ENCODE measurements at regions not wholly inside any gene's neighbourhood (a gene's known extent, or its start where the extent isn't known, plus 50 kb on each side); places are given as distances from the start of the nearest gene placed in this dataset.
"Not testable (repeated sequence)": the region's sequence is repeated elsewhere in the genome, so short reads cannot be mapped to it uniquely, and the experiment has no call there.

- DNase-seq (ENCODE audit: low read depth) = no peak
Measured at GRCh38 chr17:83191388-83192160, 112.2 kb downstream of the METRNL start.

GRCh38 chr17:83192161-83192788 is 112.9 kb downstream of the METRNL start:
- DNase-seq (ENCODE audit: low read depth) = no peak

DNA sequence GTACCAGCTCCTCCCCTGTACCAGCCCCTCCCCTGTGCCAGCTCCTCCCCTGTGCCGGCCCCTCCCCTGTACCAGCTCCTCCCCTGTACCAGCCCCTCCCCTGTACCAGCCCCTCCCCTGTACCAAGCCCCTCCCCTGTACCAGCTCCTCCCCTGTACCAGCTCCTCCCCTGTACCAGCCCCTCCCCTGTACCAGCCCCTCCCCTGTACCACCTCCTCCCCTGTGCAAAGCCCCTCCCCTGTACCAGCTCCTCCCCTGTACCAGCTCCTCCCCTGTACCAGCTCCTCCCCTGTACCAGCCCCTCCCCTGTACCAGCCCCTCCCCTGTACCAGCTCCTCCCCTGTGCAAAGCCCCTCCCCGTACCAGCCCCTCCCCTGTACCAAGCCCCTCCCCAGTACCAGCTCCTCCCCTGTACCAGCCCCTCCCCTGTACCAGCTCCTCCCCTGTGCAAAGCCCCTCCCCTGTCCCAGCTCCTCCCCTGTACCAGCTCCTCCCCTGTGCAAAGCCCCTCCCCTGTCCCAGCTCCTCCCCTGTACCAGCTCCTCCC is 113.5 kb downstream of the METRNL start:
- DNase-seq (ENCODE audit: low read depth) = not testable (repeated sequence)

- DNase-seq (ENCODE audit: low read depth) = peak; percentile 90
Measured at GRCh38 chr17:83193336-83194185, 114.2 kb downstream of the METRNL start.

- DNase-seq (ENCODE audit: low read depth) = no peak
Measured at GRCh38 chr17:83194186-83194561, 114.8 kb downstream of the METRNL start.

- DNase-seq (ENCODE audit: low read depth) = peak; percentile 93
Measured at GRCh38 chr17:83194761-83195329, 115.4 kb downstream of the METRNL start.

GRCh38 chr17:83195330-83196023 is 116.1 kb downstream of the METRNL start:
- peak; percentile 91 for DNase-seq (ENCODE audit: low read depth)

DNA sequence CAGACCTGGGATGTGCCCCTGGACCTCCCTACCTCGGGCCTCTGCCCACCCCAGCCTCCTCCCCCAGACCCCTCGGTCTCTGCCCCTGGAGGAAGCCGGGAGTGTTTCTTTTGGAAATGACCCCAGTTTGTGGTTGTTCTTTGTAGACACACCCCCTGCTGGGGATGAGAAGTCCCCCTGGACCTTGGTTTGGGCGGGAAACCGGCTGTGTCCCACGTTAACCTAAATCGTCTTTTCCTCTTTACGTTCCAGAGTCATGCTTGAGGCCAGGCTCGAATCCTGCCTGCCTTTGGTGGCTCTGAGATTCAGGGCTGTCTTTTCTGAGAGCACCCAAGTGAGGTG is 116.6 kb downstream of the METRNL start:
- peak; percentile 84 for DNase-seq (ENCODE audit: low read depth)

- DNase-seq (ENCODE audit: low read depth) = no peak
Measured at GRCh38 chr17:83196366-83196765, 117.0 kb downstream of the METRNL start.

- peak; percentile 85 for DNase-seq (ENCODE audit: low read depth)
Measured at GRCh38 chr17:83196973-83197880, 117.8 kb downstream of the METRNL start.

DNA sequence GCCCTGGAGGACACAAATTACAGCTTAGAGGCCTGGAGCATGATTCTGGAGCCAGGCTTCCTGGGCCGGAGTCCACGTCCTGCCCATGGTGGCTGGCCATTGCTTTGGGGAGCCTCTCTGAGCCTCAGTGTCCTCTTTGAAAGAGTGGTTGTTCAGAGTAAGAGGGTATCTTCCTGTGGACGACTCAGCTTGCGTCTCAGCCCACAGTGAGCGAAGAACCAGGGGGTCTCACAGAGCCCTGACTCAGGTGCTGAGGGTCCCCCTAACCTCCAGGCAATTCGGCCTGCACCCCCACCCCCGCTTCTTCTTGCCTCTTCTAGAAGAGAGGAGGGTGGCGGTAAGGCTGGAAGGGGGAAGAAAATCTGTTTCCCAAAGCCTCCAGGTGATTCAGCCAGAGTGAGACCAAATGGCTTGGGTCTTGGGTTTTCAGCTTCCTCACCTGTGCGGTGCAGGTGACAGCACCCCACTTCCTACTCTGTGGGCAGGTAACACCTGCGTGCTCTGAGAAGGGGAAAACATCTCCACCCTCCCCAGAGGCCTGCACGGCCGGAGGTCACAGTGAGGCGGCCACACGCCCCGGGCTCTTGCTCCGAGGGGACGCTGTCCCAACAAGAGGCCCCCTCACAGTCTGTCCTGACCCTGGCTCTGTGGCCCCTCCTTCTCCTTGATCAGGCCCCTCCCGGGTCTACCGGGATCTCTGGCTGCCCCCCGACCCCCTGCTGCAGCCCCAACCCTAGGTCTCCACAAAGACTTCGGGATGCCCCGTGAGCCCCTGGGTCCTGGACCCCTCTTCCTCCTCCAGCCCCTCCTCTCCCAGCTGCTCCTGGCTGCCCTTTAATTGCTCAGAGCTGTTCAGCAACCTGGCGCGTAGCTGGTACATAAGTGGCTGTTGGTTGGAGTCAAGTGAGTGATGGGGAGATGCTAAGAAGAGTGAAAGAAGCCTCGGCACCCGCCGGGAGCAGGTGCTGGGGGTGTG is 119.2 kb downstream of the METRNL start:
- DNase-seq (ENCODE audit: low read depth) = no peak

DNA sequence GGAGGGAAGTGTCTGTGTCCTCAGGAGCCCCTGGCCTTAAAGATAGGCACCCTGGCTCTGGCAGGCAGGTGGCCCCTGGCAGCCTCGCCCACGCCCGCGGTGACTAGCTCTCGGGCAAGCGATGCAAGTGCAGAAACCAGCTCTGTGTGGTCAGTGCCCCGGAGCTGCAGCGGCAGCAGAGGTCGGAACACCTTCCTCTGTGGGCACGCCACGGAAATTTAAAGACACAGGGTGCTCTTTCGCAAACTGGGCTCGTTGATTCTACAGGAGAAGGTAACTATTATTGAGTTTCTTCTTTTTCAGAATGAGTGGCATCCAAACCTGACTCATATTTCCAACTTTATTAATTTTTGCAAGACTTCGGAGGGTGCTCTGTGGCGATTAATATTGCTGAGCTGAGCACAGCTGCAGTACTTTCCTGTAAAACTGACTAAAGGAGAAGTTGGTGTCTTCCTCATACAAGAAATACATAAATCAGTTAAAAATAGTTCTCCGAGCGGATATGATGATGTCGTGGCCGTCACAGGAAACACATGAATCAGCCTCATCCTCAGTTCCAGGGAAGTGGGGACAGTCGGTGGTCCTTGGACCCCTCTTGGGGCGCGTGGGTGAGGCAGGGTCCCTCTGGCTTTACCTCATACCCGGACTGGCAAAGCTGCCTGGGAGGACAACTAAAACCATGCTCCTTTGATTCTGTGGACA is 120.2 kb downstream of the METRNL start:
- peak; percentile 73 for DNase-seq (ENCODE audit: low read depth)

DNA sequence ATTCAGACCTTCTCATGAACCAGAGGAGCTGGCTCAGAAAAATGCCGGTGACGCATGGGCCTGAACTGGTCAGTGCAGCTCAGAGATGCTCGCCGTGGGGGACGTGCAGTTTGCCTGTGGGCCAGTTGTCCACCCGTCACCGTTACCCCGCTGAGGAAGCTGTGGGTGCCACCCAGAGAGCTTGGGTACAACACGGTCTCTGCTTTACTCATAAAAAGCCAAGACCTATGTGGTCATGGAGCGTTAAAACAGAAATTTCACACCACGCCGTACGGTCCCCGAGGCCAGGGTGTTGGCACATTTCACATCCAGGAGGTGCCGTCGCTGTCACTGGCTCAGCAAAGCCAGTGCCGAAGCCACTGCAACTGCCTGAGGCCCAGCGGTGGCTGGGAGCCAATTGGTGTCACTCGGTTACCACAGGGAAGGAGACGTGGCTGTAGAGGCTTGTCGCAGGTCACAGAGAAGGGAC is 120.9 kb downstream of the METRNL start:
- DNase-seq (ENCODE audit: low read depth) = peak; percentile 87

DNA sequence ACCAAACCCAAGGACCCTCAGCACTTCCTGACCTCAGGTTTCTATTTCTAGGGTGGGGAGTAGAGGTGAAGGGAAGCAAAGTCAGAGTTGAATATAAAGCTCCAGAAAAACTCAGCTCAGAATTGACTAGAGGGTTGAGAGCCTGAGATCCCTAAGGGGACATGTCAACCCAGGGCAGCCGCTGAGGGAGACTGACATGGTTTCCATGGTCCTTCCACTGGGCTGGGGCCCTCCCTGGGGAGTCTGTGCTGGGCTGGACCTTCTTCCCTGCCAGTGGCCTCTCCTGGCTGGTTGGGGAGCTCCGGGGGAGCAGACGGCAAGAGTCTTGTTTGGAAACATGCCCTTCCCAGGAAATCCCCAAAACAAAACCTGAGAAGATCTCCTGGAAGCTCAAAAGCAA is 121.3 kb downstream of the METRNL start:
- DNase-seq (ENCODE audit: low read depth) = peak; percentile 34

GRCh38 chr17:83201206-83202001 is 122.0 kb downstream of the METRNL start:
- DNase-seq (ENCODE audit: low read depth) = no peak

- DNase-seq (ENCODE audit: low read depth) = peak; percentile 32
Measured at GRCh38 chr17:83202002-83203000, 122.9 kb downstream of the METRNL start.
